GM12872 (cell line): ENCODE measurements at regions not wholly inside any gene's neighbourhood (a gene's known extent, or its start where the extent isn't known, plus 50 kb on each side); places are given as distances from the start of the nearest gene placed in this dataset.

Experiments
- TF ChIP-seq, protein P1 (sequence below): IDR thresholded peaks from 3 replicates; pipeline ENCODE4 v1.5.1; 2011; ENCODE audit warnings: low read depth, mild to moderate bottlenecking, low read length, moderate library complexity; ENCODE audit not compliant: insufficient read depth

DNA sequence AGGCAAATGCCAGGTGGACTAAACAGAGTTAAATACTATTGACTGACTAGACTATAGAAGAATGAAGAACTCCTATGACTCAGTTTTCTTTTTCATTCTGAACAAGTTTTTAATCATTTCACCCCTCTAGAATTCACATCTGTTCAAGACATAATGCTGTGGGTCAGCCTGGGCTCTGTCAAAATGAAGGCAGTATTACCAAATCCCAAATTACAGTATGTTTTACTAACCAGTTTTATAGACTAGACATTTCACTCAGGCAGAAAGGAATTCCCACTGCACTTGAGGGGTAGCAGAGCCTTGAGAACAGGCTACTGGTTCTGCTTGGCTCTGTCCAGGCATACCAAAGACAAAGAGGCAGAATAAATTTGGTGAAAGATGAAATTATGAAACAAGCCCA is 511.7 kb downstream of the EPHA4 start:
- TF ChIP-seq, protein P1, sequence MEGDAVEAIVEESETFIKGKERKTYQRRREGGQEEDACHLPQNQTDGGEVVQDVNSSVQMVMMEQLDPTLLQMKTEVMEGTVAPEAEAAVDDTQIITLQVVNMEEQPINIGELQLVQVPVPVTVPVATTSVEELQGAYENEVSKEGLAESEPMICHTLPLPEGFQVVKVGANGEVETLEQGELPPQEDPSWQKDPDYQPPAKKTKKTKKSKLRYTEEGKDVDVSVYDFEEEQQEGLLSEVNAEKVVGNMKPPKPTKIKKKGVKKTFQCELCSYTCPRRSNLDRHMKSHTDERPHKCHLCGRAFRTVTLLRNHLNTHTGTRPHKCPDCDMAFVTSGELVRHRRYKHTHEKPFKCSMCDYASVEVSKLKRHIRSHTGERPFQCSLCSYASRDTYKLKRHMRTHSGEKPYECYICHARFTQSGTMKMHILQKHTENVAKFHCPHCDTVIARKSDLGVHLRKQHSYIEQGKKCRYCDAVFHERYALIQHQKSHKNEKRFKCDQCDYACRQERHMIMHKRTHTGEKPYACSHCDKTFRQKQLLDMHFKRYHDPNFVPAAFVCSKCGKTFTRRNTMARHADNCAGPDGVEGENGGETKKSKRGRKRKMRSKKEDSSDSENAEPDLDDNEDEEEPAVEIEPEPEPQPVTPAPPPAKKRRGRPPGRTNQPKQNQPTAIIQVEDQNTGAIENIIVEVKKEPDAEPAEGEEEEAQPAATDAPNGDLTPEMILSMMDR, result no peak

DNA sequence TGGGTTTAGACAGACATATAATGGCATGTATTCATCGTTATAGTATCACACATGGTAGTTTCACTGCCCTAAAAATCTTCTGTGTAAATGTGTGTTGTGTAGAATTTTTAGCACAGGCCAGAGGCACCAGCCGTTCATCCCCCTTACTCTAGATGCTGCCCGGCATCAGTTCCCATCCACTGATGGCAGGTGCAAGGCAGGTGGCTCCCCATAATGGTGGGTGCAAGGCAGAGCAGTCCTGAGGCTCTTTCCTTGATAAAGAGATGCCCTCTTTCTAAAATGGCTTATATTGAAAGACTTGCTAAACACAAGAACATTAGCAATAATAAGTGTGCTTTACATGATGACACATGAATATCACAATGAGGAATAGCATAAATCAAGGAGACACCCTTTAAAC is 508.5 kb downstream of the EPHA4 start:
- TF ChIP-seq, protein P1, result no peak

DNA sequence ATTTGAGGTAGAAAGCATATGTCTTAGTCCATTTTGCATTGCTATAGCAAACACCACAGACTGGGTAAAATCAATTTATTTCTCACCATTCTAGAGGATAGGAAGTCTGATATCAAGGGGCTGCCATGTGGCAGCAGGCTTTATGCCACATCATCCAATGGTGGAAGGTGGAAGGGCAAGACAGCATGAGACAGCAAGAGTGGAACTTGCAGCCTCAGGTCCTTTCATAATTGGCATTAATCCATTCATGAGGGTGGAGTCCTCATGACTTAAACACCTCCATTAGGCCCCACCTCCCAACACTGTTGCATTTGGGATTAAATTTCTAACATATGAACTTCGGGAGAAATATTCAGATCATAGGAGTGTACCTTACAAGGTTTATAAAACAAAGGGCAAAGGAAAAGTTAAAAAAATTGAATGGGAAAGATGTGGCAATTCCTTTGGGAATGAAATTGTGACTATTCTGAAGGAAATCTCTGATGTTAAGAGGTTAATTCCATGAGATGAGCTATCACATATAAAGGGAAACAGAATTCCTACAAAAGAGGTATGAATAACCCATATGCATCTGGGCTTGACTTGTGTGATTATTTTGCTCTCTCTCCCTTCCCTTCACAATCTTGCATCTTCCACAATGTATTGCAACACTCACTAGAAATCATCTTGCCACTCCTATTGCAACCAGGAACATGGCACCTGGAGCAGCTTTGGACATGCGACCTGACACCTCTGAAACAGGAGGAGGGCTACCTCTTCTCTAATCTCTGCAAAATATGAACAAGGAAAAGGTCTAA is 507.8 kb downstream of the EPHA4 start:
- TF ChIP-seq, protein P1, result no peak

DNA sequence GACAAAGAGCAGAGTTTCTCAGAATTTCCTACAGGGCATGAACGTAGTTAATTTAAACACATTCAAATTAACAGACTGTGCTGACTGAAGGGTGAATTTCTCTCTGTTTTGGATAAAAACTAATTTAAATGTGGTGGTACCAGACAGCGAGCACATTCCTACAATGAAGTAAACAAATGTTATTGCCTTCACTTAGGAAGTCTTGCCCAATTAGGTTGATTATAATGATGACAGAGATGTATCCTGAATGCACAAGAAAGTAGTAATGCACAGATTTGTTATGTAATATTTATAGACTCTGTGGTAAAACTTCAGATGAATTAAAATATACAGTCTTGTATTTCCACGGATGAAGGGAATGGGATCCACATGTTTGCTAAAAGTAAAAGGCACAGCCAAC is 507.2 kb downstream of the EPHA4 start:
- TF ChIP-seq, protein P1, result no peak

DNA sequence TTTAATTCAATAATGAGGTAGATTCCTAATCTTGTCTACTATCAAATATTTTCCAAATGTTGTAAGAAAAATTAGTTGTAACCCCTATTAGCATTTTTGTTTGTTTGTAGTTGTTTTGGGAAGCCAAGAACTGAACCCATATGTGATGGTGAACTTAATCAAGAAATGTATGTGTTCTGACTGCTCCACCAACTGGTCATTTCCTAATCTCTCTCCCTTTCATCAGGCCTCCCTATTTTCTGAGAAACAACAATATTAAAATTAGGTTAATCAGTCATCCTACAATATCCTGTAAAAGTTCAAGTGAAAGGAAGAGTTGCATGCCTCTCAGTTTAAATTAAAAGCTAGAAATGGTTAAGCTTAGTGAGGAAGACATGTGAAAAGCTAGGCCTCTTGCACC is 504.0 kb downstream of the EPHA4 start:
- TF ChIP-seq, protein P1, result no peak

DNA sequence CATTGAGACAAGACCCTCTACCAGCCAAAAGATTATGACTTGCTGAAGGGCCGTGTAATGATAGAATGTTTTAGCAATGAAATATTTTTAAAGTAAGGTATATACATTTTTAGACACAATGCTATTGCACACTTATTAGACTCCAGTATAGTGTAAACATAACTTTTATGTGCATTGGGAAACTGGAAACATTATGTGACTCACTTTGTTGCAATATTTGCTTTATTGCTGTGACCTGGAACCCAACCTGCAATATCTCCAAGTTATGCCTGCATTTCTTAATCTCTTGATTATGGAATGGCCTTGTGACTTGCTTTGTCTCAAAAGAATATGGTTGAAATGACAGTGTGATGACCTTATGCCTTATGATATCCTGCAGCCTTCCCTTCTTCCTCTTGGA is 502.0 kb downstream of the EPHA4 start:
- TF ChIP-seq, protein P1, result no peak

DNA sequence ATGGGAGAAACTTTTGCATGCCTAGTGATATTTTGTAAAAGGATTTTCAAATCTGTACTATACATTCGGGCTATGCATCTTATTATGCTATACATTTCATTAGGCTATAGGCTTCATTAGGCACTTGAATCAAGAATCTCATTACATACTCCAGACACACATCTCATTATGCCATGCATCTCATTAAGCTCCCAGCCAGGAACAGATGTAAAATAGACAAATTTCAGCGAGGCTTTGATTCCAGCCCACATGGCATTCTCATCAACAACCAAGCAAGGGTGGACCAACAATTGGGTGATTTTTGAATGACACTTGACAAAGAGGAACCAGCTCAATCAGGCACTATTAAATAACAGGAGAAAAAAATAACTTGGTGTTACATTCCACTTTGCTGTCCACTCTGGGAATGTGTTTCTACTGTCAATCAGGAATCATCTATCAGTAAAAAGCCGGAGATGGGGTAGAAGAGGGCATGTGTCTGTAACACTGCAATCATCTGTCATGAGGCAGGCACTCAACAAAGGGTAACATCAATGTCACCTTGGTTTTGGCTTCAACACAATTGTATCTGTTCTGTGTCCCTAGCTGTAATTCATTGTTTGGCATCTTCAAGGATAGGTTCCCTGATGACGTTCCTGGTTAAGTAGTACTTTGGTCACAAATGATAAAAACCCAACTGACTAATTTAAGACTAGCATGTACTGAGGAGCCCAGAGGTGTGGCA is 498.6 kb downstream of the EPHA4 start:
- TF ChIP-seq, protein P1, result no peak
